AG04449 (cell line): ENCODE measurements at regions not wholly inside any gene's neighbourhood (a gene's known extent, or its start where the extent isn't known, plus 50 kb on each side); places are given as distances from the start of the nearest gene placed in this dataset.

Experiments used
- CTCF ChIA-PET: fragments of 350-600 bp; formaldehyde crosslinking; extraction: SDS; loops from one replicate; lab custom pipeline; 2021; ENCODE audit warnings: antibody characterized with exemption; lab: Yijun Ruan, JAX
- POLR2A ChIA-PET: fragments of 400-600, 350-600 bp; formaldehyde crosslinking; extraction: SDS; loops from one replicate; lab custom pipeline; 2020; ENCODE audit warnings: antibody characterized with exemption, inconsistent platforms; lab: Yijun Ruan, JAX
- DNase-seq: peaks from one replicate; pipeline ENCODE4 v3.0.0-alpha.2; 2010; ENCODE audit warnings: low read depth, low spot score
- H3K4me3 ChIP-seq: 2 replicates; pipeline ENCODE4 v1.5.1; 2011; ENCODE audit warnings: low read depth, mild to moderate bottlenecking, control low read depth, low read length
- CTCF ChIP-seq: IDR thresholded peaks from one replicate; pipeline ENCODE4 v1.5.1; 2011; ENCODE audit warnings: mild to moderate bottlenecking, moderate library complexity, low read length, control low read depth, inconsistent platforms; ENCODE audit not compliant: insufficient read depth; ENCODE audit errors: missing control alignments

- TF ChIP-seq CTCF, result no peak
- H3K4me3 ChIP-seq, result no peak overlapping the region
- ChIA-PET CTCF (no interaction called here), POLR2A (no interaction called here)
- no peak for DNase-seq
Measured at GRCh38 chr9:28922891-28923290, 1349.6 kb upstream of the C9orf72 start.

DNA sequence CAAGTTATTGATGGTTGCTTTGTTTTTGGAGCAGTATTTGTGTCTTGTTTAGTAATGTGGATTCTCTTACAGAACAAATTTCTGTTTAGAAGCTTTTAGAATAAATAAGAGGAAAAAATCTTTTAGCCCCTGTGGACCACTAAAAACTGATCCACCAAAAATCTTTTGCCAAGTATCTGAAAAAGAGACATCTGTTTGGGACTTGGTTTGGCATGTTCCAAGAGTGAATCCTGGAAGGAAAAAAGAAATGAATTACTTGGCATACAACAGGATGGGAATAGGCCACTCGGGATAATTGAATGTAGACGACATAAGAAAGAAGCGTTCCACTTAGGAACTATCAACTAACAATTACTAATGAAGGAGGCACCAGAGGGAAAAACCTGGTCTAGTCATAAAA, 1350.1 kb upstream of the C9orf72 start:
- CTCF ChIA-PET, result no interaction called here
- H3K4me3 ChIP-seq, result no peak overlapping the region
- POLR2A ChIA-PET, result no interaction called here
- no peak for DNase-seq
- no peak for TF ChIP-seq CTCF

DNA sequence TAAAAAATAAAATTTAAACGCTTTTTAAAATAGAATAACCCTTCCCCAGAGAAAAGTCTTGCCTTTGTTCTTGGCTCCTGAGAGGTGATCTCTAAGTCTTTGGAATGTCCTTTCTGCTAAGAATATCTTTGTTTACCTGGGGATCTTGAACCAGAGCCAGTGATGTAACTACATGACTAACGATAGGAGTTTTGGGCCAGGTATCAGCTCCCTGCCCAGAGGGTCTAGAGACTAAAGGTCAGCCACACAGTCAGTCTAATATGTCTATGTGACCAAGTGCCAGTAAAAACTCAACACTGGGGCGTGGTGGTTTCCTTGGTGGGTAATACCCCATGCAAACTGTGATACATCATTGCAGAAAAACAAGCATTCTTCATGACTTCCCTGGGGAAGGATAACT, 1351.9 kb upstream of the C9orf72 start:
- no peak for DNase-seq
- ChIA-PET CTCF (no interaction called here), POLR2A (no interaction called here)
- no peak for TF ChIP-seq CTCF
- no peak overlapping the region for H3K4me3 ChIP-seq

GRCh38 chr9:28926306-28926705, 1353.0 kb upstream of the C9orf72 start:
- TF ChIP-seq CTCF, result no peak
- CTCF ChIA-PET, result no interaction called here
- H3K4me3 ChIP-seq, result no peak overlapping the region
- DNase-seq, result no peak
- POLR2A ChIA-PET, result no interaction called here

DNA sequence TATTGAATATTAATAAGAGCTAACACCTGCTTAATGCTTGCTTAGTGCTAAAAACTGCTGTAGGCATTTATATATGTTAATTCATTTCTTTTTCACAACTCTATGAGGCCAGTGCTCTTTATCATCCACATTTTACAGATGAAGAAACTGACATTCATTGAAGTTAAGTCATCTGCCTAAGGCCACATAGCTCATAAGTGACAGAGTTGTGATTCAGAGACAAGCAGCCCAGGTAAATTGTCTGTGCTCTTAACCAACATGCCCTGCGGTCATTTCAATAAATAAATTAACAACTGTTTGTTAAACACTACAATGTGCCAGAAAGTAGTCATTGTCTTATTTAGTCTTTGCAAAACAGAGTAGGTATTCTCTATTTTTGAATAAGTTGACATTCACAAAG, 1354.4 kb upstream of the C9orf72 start:
- H3K4me3 ChIP-seq, result no peak overlapping the region
- ChIA-PET CTCF (no interaction called here), POLR2A (no interaction called here)
- no peak for TF ChIP-seq CTCF
- DNase-seq, result no peak

DNA sequence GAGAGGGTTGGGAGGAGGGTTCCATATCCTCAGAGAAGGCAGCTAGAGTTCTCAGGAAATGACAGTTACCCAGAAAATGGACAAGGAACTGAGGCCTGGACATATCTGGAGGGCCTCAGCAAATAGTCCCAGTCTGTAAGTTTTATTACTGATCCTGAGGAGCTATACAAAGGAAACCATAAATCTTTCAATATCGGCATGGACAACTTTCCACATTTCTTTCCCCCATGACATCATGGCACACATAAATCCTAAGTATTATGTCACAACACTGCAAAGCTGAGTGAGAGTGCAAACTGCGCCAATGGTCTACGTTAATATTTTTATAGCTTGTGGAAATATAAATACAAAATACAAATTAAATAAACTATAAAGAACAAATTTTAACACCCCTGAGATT, 1356.2 kb upstream of the C9orf72 start:
- ChIA-PET POLR2A (no interaction called here), CTCF (no interaction called here)
- H3K4me3 ChIP-seq, result no peak overlapping the region
- TF ChIP-seq CTCF, result no peak
- DNase-seq, result no peak

DNA sequence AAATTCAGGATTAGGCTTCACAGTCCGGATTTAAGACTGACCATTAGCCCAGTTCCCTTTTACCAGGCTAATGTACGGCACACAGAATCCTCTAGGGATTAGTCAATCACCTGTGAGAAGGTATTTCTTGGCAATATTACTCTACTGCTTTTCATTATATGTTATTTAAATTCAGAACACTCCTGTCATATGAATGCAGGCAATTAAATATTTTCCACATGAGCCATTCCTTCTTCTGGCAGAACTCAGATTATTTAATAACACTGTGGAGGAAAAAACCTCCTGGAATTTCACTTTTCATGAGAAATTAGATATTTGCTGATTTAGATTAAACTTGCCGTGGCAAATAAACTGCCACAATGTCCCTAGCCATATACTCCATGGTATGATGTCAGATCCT, 1357.5 kb upstream of the C9orf72 start:
- no peak overlapping the region for H3K4me3 ChIP-seq
- no peak for TF ChIP-seq CTCF
- CTCF ChIA-PET, result no interaction called here
- no peak for DNase-seq
- POLR2A ChIA-PET, result no interaction called here
